Fibroblast of lung (primary cell): ENCODE measurements at regions not wholly inside any gene's neighbourhood (a gene's known extent, or its start where the extent isn't known, plus 50 kb on each side); places are given as distances from the start of the nearest gene placed in this dataset.

Experiments used
- DNase-seq, 2 donors: peaks; one replicate each; pipeline versions ENCODE4 v3.0.0 to v3.0.0-alpha.2; 2010; ENCODE audit warnings: low read depth in 2 of 2
- H2AFZ ChIP-seq: 2 replicates; pipeline ENCODE4 v1.5.1; 2012; ENCODE audit warnings: low read length, control low read depth, inconsistent platforms
- H3K27ac ChIP-seq: 2 replicates; pipeline ENCODE4 v1.5.1; 2011; ENCODE audit warnings: low read length, control low read depth; ENCODE audit not compliant: insufficient read depth
- H3K27me3 ChIP-seq: 2 replicates; pipeline ENCODE4 v1.5.1; 2011; ENCODE audit warnings: mild to moderate bottlenecking, low read length; ENCODE audit not compliant: control insufficient read depth, insufficient read depth
- H3K36me3 ChIP-seq: 2 replicates; pipeline ENCODE4 v1.5.1; 2011; ENCODE audit warnings: low read length; ENCODE audit not compliant: control insufficient read depth, insufficient read depth
- H3K4me1 ChIP-seq: 2 replicates; pipeline ENCODE4 v1.5.1; 2011; ENCODE audit warnings: low read length; ENCODE audit not compliant: control insufficient read depth, insufficient read depth; ENCODE audit errors: extremely low read depth
- H3K4me2 ChIP-seq: 2 replicates; pipeline ENCODE4 v1.5.1; 2011; ENCODE audit warnings: low read length, control low read depth; ENCODE audit not compliant: insufficient read depth; ENCODE audit errors: extremely low read depth
- H3K4me3 ChIP-seq, 4 experiments: fragments of 200-600 bp in 1 of 4; sonication (generic) in 1 of 4; replicated peaks in 1 of 4; 2 replicates each; pipeline ENCODE4 v1.5.1; 2011 to 2016; ENCODE audit warnings: low read length in 4 of 4, low read depth in 3 of 4, mild to moderate bottlenecking in 3 of 4, control low read depth in 2 of 4, inconsistent platforms in 1 of 4, mixed read lengths in 1 of 4; ENCODE audit not compliant: insufficient read depth in 1 of 4; ENCODE audit errors: control extremely low read depth in 1 of 4
- H3K79me2 ChIP-seq: 2 replicates; pipeline ENCODE4 v1.5.1; 2012; ENCODE audit warnings: mild to moderate bottlenecking, low read length, inconsistent platforms; ENCODE audit not compliant: control insufficient read depth, insufficient read depth
- H3K9ac ChIP-seq: 2 replicates; pipeline ENCODE4 v1.5.1; 2011; ENCODE audit warnings: mild to moderate bottlenecking, low read length, control low read depth; ENCODE audit not compliant: insufficient read depth
- H3K9me3 ChIP-seq: 2 replicates; pipeline ENCODE4 v1.5.1; 2012; ENCODE audit warnings: low read depth, low read length; ENCODE audit not compliant: control insufficient read depth, insufficient read depth
- H4K20me1 ChIP-seq: 2 replicates; pipeline ENCODE4 v1.5.1; 2011; ENCODE audit warnings: low read length; ENCODE audit not compliant: control insufficient read depth, insufficient read depth; ENCODE audit errors: extremely low read depth
- EZH2 ChIP-seq: IDR thresholded peaks from 2 replicates; pipeline ENCODE4 v1.5.1; 2012; ENCODE audit warnings: low read length, control low read depth, mild to moderate bottlenecking; ENCODE audit errors: missing control alignments
- TF ChIP-seq, protein P1 (sequence below), 2 donors: IDR thresholded peaks in 1 of 2; conservative IDR thresholded peaks in 1 of 2; 1 replicate in 1 of 2; 2 replicates in 1 of 2; pipeline ENCODE4 v1.5.1; 2011 to 2012; ENCODE audit warnings: low read length in 2 of 2, control low read depth in 1 of 2, inconsistent platforms in 1 of 2, low read depth in 1 of 2, mild to moderate bottlenecking in 1 of 2

DNA sequence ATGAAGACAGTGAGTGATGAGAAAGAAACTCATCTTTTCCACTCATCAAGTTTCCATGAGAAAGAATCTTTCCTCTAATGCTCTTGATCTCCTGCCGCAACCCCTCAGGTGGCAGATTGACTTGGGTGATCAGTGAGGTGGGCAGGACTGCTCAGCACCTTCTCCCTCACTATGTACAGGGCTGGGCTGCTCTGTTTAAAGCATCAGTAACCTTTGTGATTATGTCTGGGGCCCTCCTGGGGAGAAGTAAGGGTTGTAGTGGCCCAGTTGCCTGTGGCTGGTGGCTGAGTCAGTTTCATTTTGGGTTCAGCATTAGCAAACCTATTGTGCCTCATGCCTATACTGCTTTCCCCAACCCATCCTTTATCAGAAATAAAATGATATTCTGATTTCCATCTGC lies 366.0 kb downstream of the TTLL7 start:
- no peaks in the 10 kb centered on the region for H3K4me1 ChIP-seq
- H3K4me3 ChIP-seq: no peak overlapping the region
- no peak for TF ChIP-seq EZH2
- TF ChIP-seq, protein P1, sequence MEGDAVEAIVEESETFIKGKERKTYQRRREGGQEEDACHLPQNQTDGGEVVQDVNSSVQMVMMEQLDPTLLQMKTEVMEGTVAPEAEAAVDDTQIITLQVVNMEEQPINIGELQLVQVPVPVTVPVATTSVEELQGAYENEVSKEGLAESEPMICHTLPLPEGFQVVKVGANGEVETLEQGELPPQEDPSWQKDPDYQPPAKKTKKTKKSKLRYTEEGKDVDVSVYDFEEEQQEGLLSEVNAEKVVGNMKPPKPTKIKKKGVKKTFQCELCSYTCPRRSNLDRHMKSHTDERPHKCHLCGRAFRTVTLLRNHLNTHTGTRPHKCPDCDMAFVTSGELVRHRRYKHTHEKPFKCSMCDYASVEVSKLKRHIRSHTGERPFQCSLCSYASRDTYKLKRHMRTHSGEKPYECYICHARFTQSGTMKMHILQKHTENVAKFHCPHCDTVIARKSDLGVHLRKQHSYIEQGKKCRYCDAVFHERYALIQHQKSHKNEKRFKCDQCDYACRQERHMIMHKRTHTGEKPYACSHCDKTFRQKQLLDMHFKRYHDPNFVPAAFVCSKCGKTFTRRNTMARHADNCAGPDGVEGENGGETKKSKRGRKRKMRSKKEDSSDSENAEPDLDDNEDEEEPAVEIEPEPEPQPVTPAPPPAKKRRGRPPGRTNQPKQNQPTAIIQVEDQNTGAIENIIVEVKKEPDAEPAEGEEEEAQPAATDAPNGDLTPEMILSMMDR (conservative IDR thresholded peaks at IDR 0.05 in 1 of 2, IDR thresholded peaks at IDR 0.05 in 1 of 2; ENCODE audit: low read depth in 1 of 2, low read length in 2 of 2): no peak
- no peaks in the 10 kb centered on the region for H3K9me3 ChIP-seq
- no peaks in the 10 kb centered on the region for H3K79me2 ChIP-seq
- H4K20me1 ChIP-seq: no peaks in the 10 kb centered on the region
- H3K36me3 ChIP-seq: no peaks in the 10 kb centered on the region
- no peak for DNase-seq
- H2AFZ ChIP-seq: no peak overlapping the region
- H3K27ac ChIP-seq: no peak overlapping the region
- no peak overlapping the region for H3K9ac ChIP-seq
- no peaks in the 10 kb centered on the region for H3K27me3 ChIP-seq
- no peak overlapping the region for H3K4me2 ChIP-seq

DNA sequence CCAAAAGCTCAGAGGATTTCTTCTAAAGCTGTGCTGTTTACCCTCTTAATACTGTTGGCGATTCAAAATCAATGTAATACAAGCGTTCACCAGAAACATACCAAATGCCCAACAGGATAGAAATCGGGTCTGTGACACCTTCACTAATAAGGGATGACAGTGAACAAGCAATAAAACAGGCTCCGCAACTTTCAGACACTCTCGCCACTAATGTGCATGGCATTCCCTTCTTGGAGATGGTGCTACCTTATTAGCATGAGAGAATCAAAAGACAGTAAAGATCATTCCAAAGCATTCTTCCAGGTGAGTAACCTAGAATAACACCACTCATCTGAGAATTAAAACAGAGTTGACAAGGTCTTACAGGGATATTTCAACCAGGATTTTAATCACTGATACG lies 367.1 kb downstream of the TTLL7 start:
- no peak overlapping the region for H3K27ac ChIP-seq
- no peak overlapping the region for H3K4me3 ChIP-seq
- no peak for TF ChIP-seq EZH2
- no peak overlapping the region for H2AFZ ChIP-seq
- H3K36me3 ChIP-seq: no peaks in the 10 kb centered on the region
- H3K4me2 ChIP-seq: no peak overlapping the region
- DNase-seq: no peak
- no peaks in the 10 kb centered on the region for H3K27me3 ChIP-seq
- H3K9me3 ChIP-seq: no peaks in the 10 kb centered on the region
- no peaks in the 10 kb centered on the region for H3K79me2 ChIP-seq
- no peak overlapping the region for H3K9ac ChIP-seq
- no peaks in the 10 kb centered on the region for H3K4me1 ChIP-seq
- no peaks in the 10 kb centered on the region for H4K20me1 ChIP-seq

DNA sequence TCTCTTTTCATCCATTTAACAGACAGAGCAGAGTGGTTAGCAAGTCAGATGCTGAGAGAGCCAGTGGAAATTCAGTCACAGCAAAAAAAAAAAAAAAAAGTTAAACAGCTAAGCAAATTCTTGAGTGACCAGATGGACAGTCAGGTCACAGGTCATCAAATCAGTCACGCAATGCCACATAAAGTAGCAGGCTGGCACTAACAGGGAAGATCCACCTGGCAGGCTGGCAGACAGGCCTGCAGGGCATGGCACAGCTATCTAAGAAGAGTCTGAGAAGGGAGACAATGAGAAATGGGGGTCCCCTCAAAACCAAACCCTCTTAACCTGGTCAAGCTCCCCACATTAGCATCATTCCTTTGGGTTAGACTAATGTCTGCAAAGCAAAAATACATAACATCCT lies 371.9 kb downstream of the TTLL7 start:
- no peaks in the 10 kb centered on the region for H3K4me1 ChIP-seq
- H2AFZ ChIP-seq: no peak overlapping the region
- no peak overlapping the region for H3K4me3 ChIP-seq
- no peak overlapping the region for H3K9ac ChIP-seq
- TF ChIP-seq, protein P1 (conservative IDR thresholded peaks at IDR 0.05 in 1 of 2, IDR thresholded peaks at IDR 0.05 in 1 of 2; ENCODE audit: low read depth in 1 of 2, low read length in 2 of 2): no peak
- no peak for TF ChIP-seq EZH2
- no peak for DNase-seq
- no peaks in the 10 kb centered on the region for H3K36me3 ChIP-seq
- no peak overlapping the region for H3K27ac ChIP-seq
- no peaks in the 10 kb centered on the region for H3K27me3 ChIP-seq
- no peak overlapping the region for H3K4me2 ChIP-seq
- H4K20me1 ChIP-seq: no peaks in the 10 kb centered on the region
- H3K9me3 ChIP-seq: no peaks in the 10 kb centered on the region
- H3K79me2 ChIP-seq: no peaks in the 10 kb centered on the region
